Dermis blood vessel endothelial cell (primary cell): ENCODE measurements at regions not wholly inside any gene's neighbourhood (a gene's known extent, or its start where the extent isn't known, plus 50 kb on each side); places are given as distances from the start of the nearest gene placed in this dataset.
"Not testable (repeated sequence)": the region's sequence is repeated elsewhere in the genome, so short reads cannot be mapped to it uniquely, and the experiment has no call there.

Experiments
- DNase-seq: peaks from one replicate; pipeline ENCODE4 v3.0.0; 2010

- no peak for DNase-seq
Measured at GRCh38 chr4:159673221-159673620, 570.3 kb downstream of the RAPGEF2 start.

GRCh38 chr4:159674241-159674640 lies 571.4 kb downstream of the RAPGEF2 start:
- DNase-seq, result no peak

- no peak for DNase-seq
Measured at GRCh38 chr4:159677521-159677920, 574.6 kb downstream of the RAPGEF2 start.

- no peak for DNase-seq
Measured at GRCh38 chr4:159682996-159683395, 580.1 kb downstream of the RAPGEF2 start.

GRCh38 chr4:159684061-159684460 lies 581.2 kb downstream of the RAPGEF2 start:
- no peak for DNase-seq

GRCh38 chr4:159685340-159686092 lies 582.6 kb downstream of the RAPGEF2 start:
- no peak for DNase-seq

GRCh38 chr4:159689526-159689925 lies 586.6 kb downstream of the RAPGEF2 start:
- DNase-seq, result no peak

- no peak for DNase-seq
Measured at GRCh38 chr4:159697322-159698283, 594.7 kb downstream of the RAPGEF2 start.

GRCh38 chr4:159698336-159698735 lies 595.5 kb downstream of the RAPGEF2 start:
- no peak for DNase-seq

GRCh38 chr4:159702200-159702599 lies 599.3 kb downstream of the RAPGEF2 start:
- no peak for DNase-seq

- DNase-seq, result no peak
Measured at GRCh38 chr4:159705334-159705733, 602.5 kb downstream of the RAPGEF2 start.

- DNase-seq, result no peak
Measured at GRCh38 chr4:159706704-159707103, 603.8 kb downstream of the RAPGEF2 start.

GRCh38 chr4:159715180-159715579 lies 612.3 kb downstream of the RAPGEF2 start:
- not testable (repeated sequence) for DNase-seq

GRCh38 chr4:159719531-159719930 lies 616.7 kb downstream of the RAPGEF2 start:
- DNase-seq, result no peak

GRCh38 chr4:159722052-159722451 lies 619.2 kb downstream of the RAPGEF2 start:
- no peak for DNase-seq

- no peak for DNase-seq
Measured at GRCh38 chr4:159722918-159723317, 620.0 kb downstream of the RAPGEF2 start.

- DNase-seq, result no peak
Measured at GRCh38 chr4:159723341-159724048, 620.6 kb downstream of the RAPGEF2 start.

GRCh38 chr4:159725571-159725970 lies 622.7 kb downstream of the RAPGEF2 start:
- DNase-seq, result no peak

GRCh38 chr4:159735281-159736207 lies 632.7 kb downstream of the RAPGEF2 start:
- no peak for DNase-seq

- no peak for DNase-seq
Measured at GRCh38 chr4:159736411-159736810, 633.5 kb downstream of the RAPGEF2 start.

- DNase-seq, result no peak
Measured at GRCh38 chr4:159743971-159744370, 641.1 kb downstream of the RAPGEF2 start.

- DNase-seq, result no peak
Measured at GRCh38 chr4:159747983-159748382, 645.1 kb downstream of the RAPGEF2 start.
